ENCODE measurements at regions not wholly inside any gene's neighbourhood (a gene's known extent, or its start where the extent isn't known, plus 50 kb on each side); places are given as distances from the start of the nearest gene placed in this dataset.
"Not testable (repeated sequence)": the region's sequence is repeated elsewhere in the genome, so short reads cannot be mapped to it uniquely, and the experiment has no call there.

DNA sequence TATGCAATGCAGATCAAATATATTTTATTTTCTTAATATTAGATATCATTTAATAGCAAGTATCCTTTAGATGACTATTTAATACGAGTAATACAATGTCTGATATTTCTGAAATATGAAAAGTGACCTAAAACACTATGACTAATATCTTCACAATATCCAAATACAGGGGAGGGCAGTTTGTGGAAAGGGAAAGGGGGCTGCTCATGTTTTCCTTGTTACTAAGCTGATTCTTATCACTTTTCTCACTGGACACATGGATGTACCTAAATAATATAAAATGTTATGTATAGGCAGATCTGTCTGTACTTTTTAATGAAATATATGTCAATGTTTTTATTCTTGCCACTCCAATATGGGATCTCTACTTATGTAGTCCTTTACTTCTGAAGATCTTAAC, 1879.1 kb upstream of the ACO1 start:
- DNase-seq = no peak

DNA sequence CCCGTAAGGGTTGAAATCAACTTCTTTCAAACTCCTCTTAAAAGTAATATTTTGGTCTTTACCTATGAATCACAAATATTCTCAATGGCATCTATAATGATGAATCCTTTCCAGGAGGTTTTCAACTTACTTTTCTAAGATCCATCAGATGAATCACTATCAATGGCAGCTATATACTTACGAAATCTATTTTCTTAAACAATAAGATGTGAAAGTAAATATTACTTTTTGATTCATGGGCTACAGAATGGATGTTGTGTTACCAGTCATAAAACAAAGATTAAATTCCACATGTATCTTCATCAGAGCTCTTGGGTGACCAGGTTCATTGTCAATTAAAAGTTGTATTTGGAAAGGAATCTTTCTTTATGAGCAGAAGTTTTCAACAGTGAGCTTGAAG, 1877.7 kb upstream of the ACO1 start:
- DNase-seq = no peak

GRCh38 chr9:30507166-30507565, 1877.3 kb upstream of the ACO1 start:
- DNase-seq = no peak

DNA sequence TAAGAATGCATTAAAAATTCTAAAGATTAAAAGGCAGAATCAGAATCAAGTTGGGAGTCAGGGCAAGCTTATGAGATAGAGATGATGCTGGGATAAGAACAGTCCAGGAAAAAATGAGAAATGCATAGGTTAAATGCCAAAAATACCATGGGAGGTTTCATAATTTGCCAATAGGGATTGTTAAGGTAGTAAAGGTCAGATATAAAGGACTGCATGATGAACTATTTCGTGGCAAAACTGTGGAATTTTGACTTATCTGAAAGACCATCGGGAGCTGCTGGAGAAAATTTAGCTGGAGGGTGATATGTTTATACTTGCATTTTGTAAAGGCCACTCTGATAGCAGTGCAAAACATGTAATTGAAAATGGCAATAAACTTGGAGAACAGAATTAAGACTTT, 1872.8 kb upstream of the ACO1 start:
- DNase-seq = no peak

DNA sequence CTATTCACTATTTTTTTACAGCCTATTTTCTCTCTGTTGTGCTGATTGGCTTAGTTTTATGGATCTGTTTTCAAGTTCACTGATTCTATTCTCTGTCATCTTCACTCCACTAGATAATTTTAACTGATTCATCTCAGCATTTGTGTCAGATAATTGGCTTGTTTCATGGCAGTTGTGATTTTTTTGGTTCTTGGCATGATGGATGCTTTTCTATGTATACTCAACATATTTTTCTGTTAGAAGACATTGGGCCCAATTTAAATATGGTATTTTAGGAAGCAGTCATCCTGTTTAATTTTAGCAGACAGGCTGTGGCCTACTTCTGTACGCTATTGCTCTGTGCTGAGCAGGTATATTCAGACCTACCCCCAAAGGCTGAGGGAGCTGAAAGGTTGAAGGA, 1865.3 kb upstream of the ACO1 start:
- DNase-seq = no peak

DNA sequence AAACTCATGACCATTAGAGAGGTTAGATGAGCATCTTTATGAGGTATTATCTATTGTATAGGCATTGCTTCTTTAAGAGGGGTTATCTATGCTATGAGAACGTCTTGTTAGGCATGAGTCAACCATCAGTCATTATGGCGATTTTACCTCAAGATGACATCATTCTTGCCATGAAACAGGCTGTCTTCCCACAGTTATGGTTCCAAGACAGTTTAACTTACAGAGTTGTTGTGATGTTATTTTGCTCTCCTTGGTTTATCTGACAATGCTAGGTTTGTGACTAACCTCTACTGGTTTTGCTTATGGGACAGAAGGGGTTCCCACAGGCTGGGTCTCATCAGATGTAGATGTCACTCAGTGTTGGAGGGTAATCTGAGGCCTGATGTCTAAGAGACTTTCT, 1864.7 kb upstream of the ACO1 start:
- no peak for DNase-seq

GRCh38 chr9:30522061-30522460, 1862.4 kb upstream of the ACO1 start:
- DNase-seq = no peak

GRCh38 chr9:30522486-30522885, 1862.0 kb upstream of the ACO1 start:
- DNase-seq = no peak

GRCh38 chr9:30524311-30524710, 1860.1 kb upstream of the ACO1 start:
- DNase-seq = no peak

DNA sequence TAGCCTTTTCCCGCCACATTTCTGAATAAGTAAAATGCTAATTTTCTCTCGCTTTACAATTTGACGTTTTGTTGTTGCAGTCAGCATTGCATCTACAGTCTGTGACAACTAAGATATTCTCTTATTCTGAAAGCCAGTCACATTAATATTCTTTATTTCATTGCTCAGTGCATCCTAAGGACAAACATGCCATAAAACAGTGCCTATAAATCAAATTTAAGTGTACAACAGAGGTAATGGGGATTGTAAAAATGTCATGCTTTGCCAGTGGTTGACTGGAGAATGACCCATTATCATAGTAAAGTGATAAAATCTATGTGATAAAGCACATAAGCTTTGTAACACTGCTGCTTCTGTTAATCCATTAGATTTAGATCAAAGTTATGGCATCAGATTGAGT, 1850.0 kb upstream of the ACO1 start:
- no peak for DNase-seq

DNA sequence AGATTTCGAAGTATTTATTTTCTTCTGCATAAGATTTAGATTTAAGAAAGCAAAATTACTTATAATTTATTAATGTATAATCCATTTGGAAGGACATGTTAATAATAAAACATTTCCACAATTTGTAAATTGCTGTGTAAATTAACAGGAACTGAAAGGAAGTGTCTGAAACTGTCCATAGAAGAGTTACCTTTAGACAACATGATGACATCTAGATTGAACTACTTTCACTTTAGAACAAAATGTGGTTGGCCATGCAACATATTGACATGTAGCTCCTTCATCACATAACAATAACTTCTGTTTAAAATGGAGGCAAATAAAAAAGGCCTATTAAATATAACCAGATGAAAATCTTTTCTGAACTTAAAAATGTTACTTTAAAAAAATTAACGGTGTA, 1849.5 kb upstream of the ACO1 start:
- DNase-seq = no peak

- no peak for DNase-seq
Observed at GRCh38 chr9:30536494-30536893, 1847.9 kb upstream of the ACO1 start.

DNA sequence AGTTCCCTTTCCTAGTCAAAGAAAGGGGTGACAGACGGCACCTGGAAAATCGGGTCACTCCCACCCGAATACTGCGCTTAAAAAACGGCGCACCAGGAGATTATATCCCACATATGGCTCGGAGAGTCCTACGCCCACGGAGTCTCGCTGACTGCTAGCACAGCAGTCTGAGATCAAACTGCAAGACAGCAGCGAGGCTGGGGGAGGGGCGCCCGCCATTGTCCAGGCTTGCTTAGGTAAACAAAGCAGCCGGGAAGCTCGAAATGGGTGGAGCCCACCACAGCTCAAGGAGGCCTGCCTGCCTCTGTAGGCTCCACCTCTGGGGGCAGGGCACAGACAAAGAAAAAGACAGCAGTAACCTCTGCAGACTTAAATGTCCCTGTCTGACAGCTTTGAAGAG, 1844.7 kb upstream of the ACO1 start:
- not testable (repeated sequence) for DNase-seq

DNA sequence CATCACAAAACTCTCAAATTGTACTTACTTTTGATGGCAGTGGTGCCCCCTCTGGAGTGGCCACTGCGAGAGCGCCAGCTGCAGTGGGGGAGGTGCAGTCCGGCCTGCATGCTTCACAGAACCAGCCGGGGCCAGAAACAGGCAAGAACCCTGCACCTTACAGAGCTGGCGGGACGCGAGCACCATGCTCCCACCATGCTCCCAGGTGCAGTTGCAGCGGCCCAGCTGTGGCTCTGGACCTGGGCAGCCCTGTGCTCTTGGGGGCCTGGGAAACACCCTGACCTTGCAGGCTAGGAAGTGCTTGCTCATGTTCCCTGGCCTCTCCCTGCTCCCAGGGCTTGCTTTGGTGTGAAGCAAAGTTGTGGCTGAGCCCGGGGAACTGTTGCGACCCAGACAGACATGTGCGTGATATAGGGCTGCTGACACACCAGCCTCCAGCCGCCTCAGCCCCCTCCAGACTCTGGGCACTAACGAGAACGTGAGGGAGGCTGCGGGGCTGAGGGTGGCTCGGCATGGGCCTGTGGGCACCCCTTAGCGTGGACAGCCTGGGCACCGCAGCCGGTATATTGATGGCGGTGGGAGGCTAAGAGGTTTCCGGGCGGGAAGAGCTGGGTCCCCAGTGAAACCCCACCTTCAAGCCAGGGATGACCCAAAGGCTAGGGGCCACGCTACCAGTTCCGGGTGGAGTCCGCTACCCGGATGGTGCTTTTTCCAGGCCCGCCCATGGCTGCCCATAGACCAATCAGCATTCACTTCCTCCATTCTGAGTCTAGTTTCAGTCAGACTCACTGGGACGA, 1809.9 kb upstream of the ACO1 start:
- DNase-seq = no peak

DNA sequence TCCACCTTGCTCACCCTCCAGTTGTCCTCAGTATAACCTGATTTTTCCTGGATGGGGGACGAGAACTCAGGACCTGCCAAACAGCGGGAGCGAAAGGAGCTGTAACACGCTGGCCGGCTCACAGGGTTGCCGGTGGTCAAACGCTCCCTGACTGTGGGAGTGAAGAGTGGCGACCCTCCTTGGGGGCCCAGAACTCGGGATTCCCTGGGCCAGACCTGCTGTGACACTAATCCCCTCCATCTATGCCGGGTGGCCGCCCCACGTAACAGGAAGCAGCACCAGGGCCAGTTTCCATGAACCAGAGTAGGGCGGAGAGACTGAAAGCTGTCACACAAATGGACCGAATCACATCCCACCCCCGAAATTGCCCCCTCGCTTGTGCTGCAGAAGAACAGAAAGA, 1809.2 kb upstream of the ACO1 start:
- DNase-seq = no peak

DNA sequence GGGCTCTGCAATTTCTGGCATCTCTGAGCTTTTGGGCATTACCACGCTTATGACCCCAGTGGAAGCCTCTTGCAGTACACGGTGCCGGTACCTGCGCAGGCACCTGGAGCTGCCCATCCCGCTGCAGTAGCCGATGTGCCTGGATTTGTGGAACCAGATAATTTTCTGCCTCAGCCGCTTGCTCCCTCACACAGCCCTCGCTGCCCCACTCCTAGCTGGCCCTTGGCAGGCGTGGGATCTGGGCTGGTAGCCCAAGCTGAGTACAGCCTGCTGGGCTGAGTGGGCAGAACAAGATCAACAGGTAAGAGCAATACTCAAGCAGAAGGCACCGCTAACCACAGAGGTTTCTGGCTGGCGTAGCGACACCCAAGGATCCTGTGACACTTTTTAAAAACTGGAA, 1808.8 kb upstream of the ACO1 start:
- DNase-seq = no peak

GRCh38 chr9:30579810-30580209, 1804.6 kb upstream of the ACO1 start:
- no peak for DNase-seq

GRCh38 chr9:30582240-30582639, 1802.2 kb upstream of the ACO1 start:
- no peak for DNase-seq

GRCh38 chr9:30584559-30584958, 1799.9 kb upstream of the ACO1 start:
- DNase-seq = no peak

GRCh38 chr9:30591461-30591860, 1793.0 kb upstream of the ACO1 start:
- no peak for DNase-seq

- DNase-seq = no peak
Observed at GRCh38 chr9:30597608-30598007, 1786.8 kb upstream of the ACO1 start.

- DNase-seq = no peak
Observed at GRCh38 chr9:30605936-30606335, 1778.5 kb upstream of the ACO1 start.

- no peak for DNase-seq
Observed at GRCh38 chr9:30609713-30610112, 1774.7 kb upstream of the ACO1 start.

GRCh38 chr9:30616782-30617181, 1767.7 kb upstream of the ACO1 start:
- not testable (repeated sequence) for DNase-seq

DNA sequence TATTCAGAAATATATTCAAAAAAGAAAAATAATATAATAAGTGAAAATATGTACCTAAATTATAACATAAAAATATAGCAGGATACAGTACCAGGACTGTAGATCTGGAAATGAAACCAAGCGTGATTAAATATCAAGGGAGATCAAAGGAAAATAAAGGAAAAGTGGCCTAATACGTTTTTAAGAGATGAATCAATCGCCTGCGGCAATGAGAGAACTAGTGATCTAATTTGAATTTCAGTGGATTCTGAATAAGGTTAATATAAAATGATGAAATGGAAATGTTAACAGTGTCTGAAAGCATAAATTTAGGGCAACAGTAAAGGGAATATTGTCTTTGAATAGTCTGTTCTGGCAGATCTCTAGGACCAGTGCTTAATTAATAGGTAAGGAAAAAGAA, 1761.9 kb upstream of the ACO1 start:
- no peak for DNase-seq

Data from 8988T (cell line).